GM23338 (cell line): ENCODE measurements at regions not wholly inside any gene's neighbourhood (a gene's known extent, or its start where the extent isn't known, plus 50 kb on each side); places are given as distances from the start of the nearest gene placed in this dataset.

Source experiments
- ATAC-seq: fragments of 200-7000 bp; cut with Tn5 transposase; 3 replicates; pipeline ENCODE4 v1.9.1; 2020
- DNase-seq: peaks from one replicate; pipeline ENCODE4 v3.0.0-alpha.2; 2015; ENCODE audit warnings: low spot score
- H2AFZ ChIP-seq: fragments of 200-600 bp; sonication (generic); 2 replicates; pipeline ENCODE4 v1.8.0; 2016; ENCODE audit warnings: antibody characterized with exemption, mild to moderate bottlenecking, moderate library complexity
- H3F3A ChIP-seq: fragments of 200-600 bp; sonication (generic); replicated peaks from 2 replicates; pipeline ENCODE4 v1.8.0; 2017; ENCODE audit warnings: antibody characterized with exemption, mixed run types, low read depth
- H3K27ac ChIP-seq: fragments of 200-600 bp; sonication (generic); 2 replicates; pipeline ENCODE4 v1.6.1; 2016; ENCODE audit warnings: low read depth
- H3K27me3 ChIP-seq: fragments of 200-600 bp; sonication (generic); 2 replicates; pipeline ENCODE4 v1.8.0; 2016; ENCODE audit warnings: mild to moderate bottlenecking, mixed run types, moderate library complexity; ENCODE audit not compliant: insufficient read depth
- H3K36me3 ChIP-seq: fragments of 200-600 bp; sonication (generic); 2 replicates; pipeline ENCODE4 v1.8.0; 2016; ENCODE audit warnings: mild to moderate bottlenecking; ENCODE audit not compliant: insufficient read depth
- H3K4me1 ChIP-seq: fragments of 200-600 bp; sonication (generic); 2 replicates; pipeline ENCODE4 v1.8.0; 2016; ENCODE audit warnings: mild to moderate bottlenecking, moderate library complexity; ENCODE audit not compliant: insufficient read depth
- H3K4me2 ChIP-seq: fragments of 200-600 bp; sonication (generic); 2 replicates; pipeline ENCODE4 v1.7.1; 2017; ENCODE audit warnings: mixed run types
- H3K4me3 ChIP-seq: fragments of 200-600 bp; sonication (generic); 2 replicates; pipeline ENCODE4 v1.6.1; 2016; ENCODE audit warnings: mixed run types
- H3K79me2 ChIP-seq: fragments of 200-600 bp; sonication (generic); replicated peaks from 2 replicates; pipeline ENCODE4 v1.8.0; 2017; ENCODE audit warnings: mild to moderate bottlenecking; ENCODE audit not compliant: insufficient read depth
- H3K9me2 ChIP-seq: fragments of 200-600 bp; sonication (generic); 2 replicates; pipeline ENCODE4 v1.8.0; 2017; ENCODE audit not compliant: insufficient read depth
- H4K20me1 ChIP-seq: fragments of 200-600 bp; sonication (generic); replicated peaks from 2 replicates; pipeline ENCODE4 v1.8.0; 2017; ENCODE audit warnings: mild to moderate bottlenecking; ENCODE audit not compliant: insufficient read depth
- H3K27ac Mint-ChIP-seq: 2 replicates; pipeline ENCODE4 v1.8.0; 2020; ENCODE audit warnings: inconsistent platforms, mild to moderate bottlenecking, moderate library complexity, mixed read lengths
- H3K27me3 Mint-ChIP-seq: 3 replicates; pipeline ENCODE4 v1.8.0; 2022; ENCODE audit warnings: low read depth, mild to moderate bottlenecking, moderate library complexity, mixed read lengths, inconsistent platforms; ENCODE audit not compliant: insufficient read depth, poor library complexity
- H3K36me3 Mint-ChIP-seq: 3 replicates; pipeline ENCODE4 v1.8.0; 2021; ENCODE audit warnings: low read depth, mild to moderate bottlenecking, inconsistent platforms, moderate library complexity, mixed read lengths
- H3K4me1 Mint-ChIP-seq: 3 replicates; pipeline ENCODE4 v1.8.0; 2020; ENCODE audit warnings: mild to moderate bottlenecking, inconsistent platforms, mixed read lengths
- H3K4me3 Mint-ChIP-seq: 3 replicates; pipeline ENCODE4 v1.8.0; 2021; ENCODE audit warnings: moderate library complexity, mild to moderate bottlenecking, inconsistent platforms, mixed read lengths
- H3K9me3 Mint-ChIP-seq: 3 replicates; pipeline ENCODE4 v1.8.0; 2020; ENCODE audit warnings: moderate library complexity, mild to moderate bottlenecking, inconsistent platforms, mixed read lengths
- CREB1 ChIP-seq: fragments of 250-450 bp; sonication (Bioruptor Pico); IDR thresholded peaks from 2 replicates; pipeline ENCODE4 v1.5.0; 2020; ENCODE audit warnings: low read depth, mild to moderate bottlenecking, moderate library complexity
- CTCF ChIP-seq, 2 experiments: fragments of 200-600 bp in 1 of 2; sonication (generic) in 1 of 2; conservative IDR thresholded peaks; 2 replicates each; pipeline versions ENCODE4 v1.5.1 to v1.6.1; 2016 to 2017; ENCODE audit warnings: antibody characterized with exemption in 2 of 2, low read depth in 2 of 2, mild to moderate bottlenecking in 2 of 2, moderate library complexity in 1 of 2
- ETS1 ChIP-seq: IDR thresholded peaks from 2 replicates; pipeline ENCODE4 v1.6.1; 2016; ENCODE audit warnings: antibody characterized with exemption
- EZH2 ChIP-seq: fragments of 200-600 bp; sonication (generic); IDR thresholded peaks from one replicate; pipeline ENCODE4 v1.8.0; 2017; ENCODE audit warnings: antibody characterized with exemption, mild to moderate bottlenecking, low read depth; ENCODE audit not compliant: unreplicated experiment
- EZH2phosphoT487 ChIP-seq: fragments of 200-600 bp; sonication (generic); IDR thresholded peaks from one replicate; pipeline ENCODE4 v1.8.1; 2018; ENCODE audit warnings: antibody characterized with exemption; ENCODE audit not compliant: unreplicated experiment
- JUNB ChIP-seq: IDR thresholded peaks from one replicate; pipeline ENCODE4 v1.6.1; 2016; ENCODE audit warnings: antibody characterized with exemption; ENCODE audit not compliant: unreplicated experiment
- NANOG ChIP-seq: IDR thresholded peaks from 2 replicates; pipeline ENCODE4 v1.6.1; 2016; ENCODE audit warnings: antibody characterized with exemption, borderline replicate concordance
- POLR2AphosphoS5 ChIP-seq: IDR thresholded peaks from 2 replicates; pipeline ENCODE4 v1.6.1; 2016; ENCODE audit warnings: antibody characterized with exemption, low read depth
- REST ChIP-seq: IDR thresholded peaks from one replicate; pipeline ENCODE4 v1.6.1; 2018; ENCODE audit warnings: antibody characterized with exemption; ENCODE audit not compliant: unreplicated experiment
- STAT1 ChIP-seq: IDR thresholded peaks from one replicate; pipeline ENCODE4 v1.6.1; 2016; ENCODE audit warnings: antibody characterized with exemption; ENCODE audit not compliant: unreplicated experiment
- ZNF114 ChIP-seq: fragments of 250-450 bp; sonication (Bioruptor Pico); IDR thresholded peaks from 2 replicates; pipeline ENCODE4 v1.5.0; 2020; ENCODE audit warnings: mild to moderate bottlenecking, moderate library complexity
- ZNF331 ChIP-seq: fragments of 250-450 bp; sonication (Bioruptor Pico); IDR thresholded peaks from 2 replicates; pipeline ENCODE4 v1.5.0; 2020; ENCODE audit warnings: low read depth, mild to moderate bottlenecking, moderate library complexity
- ZNF462 ChIP-seq: fragments of 250-450 bp; sonication (Bioruptor Pico); IDR thresholded peaks from 2 replicates; pipeline ENCODE4 v1.5.0; 2020; ENCODE audit warnings: mild to moderate bottlenecking, moderate library complexity

GRCh38 chr1:193537266-193538002, 351.0 kb upstream of the B3GALT2 start:
- no peaks in the 10 kb centered on the region for H3K4me1 ChIP-seq
- ATAC-seq, result no peak
- H3K27ac Mint-ChIP-seq, result no peak overlapping the region; the same call in 1 of the 2 replicates
- no peaks in the 10 kb centered on the region for H4K20me1 ChIP-seq
- H3K36me3 ChIP-seq, result no peaks in the 10 kb centered on the region
- H2AFZ ChIP-seq, result no peak overlapping the region
- no peaks in the 10 kb centered on the region for H3K27me3 Mint-ChIP-seq
- DNase-seq, result no peak
- no peak overlapping the region for H3K27ac ChIP-seq
- no peak overlapping the region for H3K4me3 Mint-ChIP-seq
- H3K4me1 Mint-ChIP-seq, result peaks cover 10% of the 10 kb centered on the region; the same call in 2 of the 3 replicates
- H3K4me2 ChIP-seq, result no peak overlapping the region
- TF ChIP-seq ZNF331 (CRISPR knock-in tag) (no peak), REST (no peak), POLR2AphosphoS5 (no peak), ZNF462 (CRISPR knock-in tag) (no peak), ETS1 (no peak), CTCF (conservative IDR thresholded peaks at IDR 0.05; ENCODE audit: low read depth in 2 of 2) (no peak), EZH2phosphoT487 (no peak), ZNF114 (CRISPR knock-in tag) (no peak), STAT1 (no peak), EZH2 (no peak), JUNB (no peak), CREB1 (CRISPR knock-in tag) (no peak), NANOG (no peak)
- H3K79me2 ChIP-seq, result no peaks in the 10 kb centered on the region
- no peaks in the 10 kb centered on the region for H3K9me2 ChIP-seq
- no peak overlapping the region for H3K4me3 ChIP-seq
- no peaks in the 10 kb centered on the region for H3F3A ChIP-seq
- H3K9me3 Mint-ChIP-seq, result no peaks in the 10 kb centered on the region
- no peaks in the 10 kb centered on the region for H3K36me3 Mint-ChIP-seq
- no peaks in the 10 kb centered on the region for H3K27me3 ChIP-seq
